ENCODE measurements at regions not wholly inside any gene's neighbourhood (a gene's known extent, or its start where the extent isn't known, plus 50 kb on each side); places are given as distances from the start of the nearest gene placed in this dataset.

GRCh38 chr7:113825832-113826231 lies 93.0 kb downstream of the PPP1R3A start:
- Mint-ChIP-seq H3K27ac (no peak overlapping the region), H3K4me3 (no peak overlapping the region), H3K4me1 (no peaks in the 10 kb centered on the region), H3K36me3 (no peaks in the 10 kb centered on the region), H3K27me3 (no peaks in the 10 kb centered on the region), H3K9me3 (peaks cover 0 to 6% (median 0%) of the 10 kb centered on the region in 7 donors)
- DNase-seq (no peak), ATAC-seq (ENCODE audit: low read depth in 2 of 2) (no peak)

GRCh38 chr7:113824117-113824823 lies 94.5 kb downstream of the PPP1R3A start:
- H3K9me3 Mint-ChIP-seq: peaks cover 0 to 6% (median 0%) of the 10 kb centered on the region in 7 donors
- no peak for DNase-seq
- H3K27me3 Mint-ChIP-seq: no peaks in the 10 kb centered on the region
- no peaks in the 10 kb centered on the region for H3K36me3 Mint-ChIP-seq
- H3K4me3 Mint-ChIP-seq: no peak overlapping the region
- ATAC-seq (ENCODE audit: low read depth in 2 of 2): no peak
- no peak overlapping the region for H3K27ac Mint-ChIP-seq
- no peaks in the 10 kb centered on the region for H3K4me1 Mint-ChIP-seq

- no peak overlapping the region for H3K4me3 Mint-ChIP-seq
- H3K4me1 Mint-ChIP-seq: no peaks in the 10 kb centered on the region
- no peak for DNase-seq
- no peak overlapping the region for H3K27ac Mint-ChIP-seq
- no peaks in the 10 kb centered on the region for H3K36me3 Mint-ChIP-seq
- H3K9me3 Mint-ChIP-seq: peaks cover 0 to 6% (median 0%) of the 10 kb centered on the region in 7 donors
- no peak for ATAC-seq (ENCODE audit: low read depth in 2 of 2)
- H3K27me3 Mint-ChIP-seq: no peaks in the 10 kb centered on the region
Observed at GRCh38 chr7:113819474-113819873, 99.3 kb downstream of the PPP1R3A start.

GRCh38 chr7:113816639-113817038 lies 102.2 kb downstream of the PPP1R3A start:
- H3K4me1 Mint-ChIP-seq: no peaks in the 10 kb centered on the region
- ATAC-seq (ENCODE audit: low read depth in 2 of 2) (no peak), DNase-seq (no peak)
- H3K9me3 Mint-ChIP-seq: peaks cover 0 to 6% (median 0%) of the 10 kb centered on the region in 7 donors
- no peak overlapping the region for H3K27ac Mint-ChIP-seq
- H3K27me3 Mint-ChIP-seq: no peaks in the 10 kb centered on the region
- no peaks in the 10 kb centered on the region for H3K36me3 Mint-ChIP-seq
- no peak overlapping the region for H3K4me3 Mint-ChIP-seq

GRCh38 chr7:113813471-113813870 lies 105.3 kb downstream of the PPP1R3A start:
- Mint-ChIP-seq H3K36me3 (no peaks in the 10 kb centered on the region), H3K27me3 (no peaks in the 10 kb centered on the region), H3K4me3 (no peak overlapping the region), H3K9me3 (peaks cover 0 to 3% (median 0%) of the 10 kb centered on the region in 7 donors), H3K27ac (no peak overlapping the region), H3K4me1 (no peaks in the 10 kb centered on the region)
- DNase-seq (no peak), ATAC-seq (ENCODE audit: low read depth in 2 of 2) (no peak)

- H3K9me3 Mint-ChIP-seq: peaks cover 0 to 2% (median 0%) of the 10 kb centered on the region in 7 donors
- no peaks in the 10 kb centered on the region for H3K36me3 Mint-ChIP-seq
- ATAC-seq (ENCODE audit: low read depth in 2 of 2) (no peak), DNase-seq (no peak)
- no peak overlapping the region for H3K4me3 Mint-ChIP-seq
- H3K27me3 Mint-ChIP-seq: no peaks in the 10 kb centered on the region
- H3K27ac Mint-ChIP-seq: no peak overlapping the region
- H3K4me1 Mint-ChIP-seq: no peaks in the 10 kb centered on the region
Observed at GRCh38 chr7:113812591-113813255, 106.1 kb downstream of the PPP1R3A start.

GRCh38 chr7:113810080-113810744 lies 108.6 kb downstream of the PPP1R3A start:
- H3K27me3 Mint-ChIP-seq: no peaks in the 10 kb centered on the region
- no peak overlapping the region for H3K27ac Mint-ChIP-seq
- H3K4me1 Mint-ChIP-seq: no peaks in the 10 kb centered on the region
- ATAC-seq (ENCODE audit: low read depth in 2 of 2) (no peak), DNase-seq (no peak)
- no peaks in the 10 kb centered on the region for H3K9me3 Mint-ChIP-seq
- no peak overlapping the region for H3K4me3 Mint-ChIP-seq
- H3K36me3 Mint-ChIP-seq: no peaks in the 10 kb centered on the region

- Mint-ChIP-seq H3K9me3 (no peaks in the 10 kb centered on the region), H3K36me3 (no peaks in the 10 kb centered on the region), H3K4me3 (no peak overlapping the region), H3K4me1 (no peaks in the 10 kb centered on the region), H3K27me3 (no peaks in the 10 kb centered on the region), H3K27ac (no peak overlapping the region)
- DNase-seq (no peak), ATAC-seq (ENCODE audit: low read depth in 2 of 2) (no peak)
Observed at GRCh38 chr7:113809581-113809980, 109.2 kb downstream of the PPP1R3A start.

- H3K4me3 Mint-ChIP-seq: no peak overlapping the region
- peaks cover 0 to 4% (median 0%) of the 10 kb centered on the region in 7 donors for H3K9me3 Mint-ChIP-seq
- no peaks in the 10 kb centered on the region for H3K4me1 Mint-ChIP-seq
- H3K27me3 Mint-ChIP-seq: no peaks in the 10 kb centered on the region
- DNase-seq (no peak), ATAC-seq (ENCODE audit: low read depth in 2 of 2) (no peak)
- H3K27ac Mint-ChIP-seq: no peak overlapping the region
- no peaks in the 10 kb centered on the region for H3K36me3 Mint-ChIP-seq
Observed at GRCh38 chr7:113806633-113807327, 112.0 kb downstream of the PPP1R3A start.

- Mint-ChIP-seq H3K4me3 (no peak overlapping the region), H3K27me3 (no peaks in the 10 kb centered on the region), H3K27ac (no peak overlapping the region), H3K4me1 (no peaks in the 10 kb centered on the region), H3K9me3 (peaks cover 0 to 4% (median 0%) of the 10 kb centered on the region in 7 donors), H3K36me3 (no peaks in the 10 kb centered on the region)
- no peak for ATAC-seq (ENCODE audit: low read depth in 2 of 2)
- no peak for DNase-seq
Observed at GRCh38 chr7:113805976-113806375, 112.8 kb downstream of the PPP1R3A start.

GRCh38 chr7:113804475-113805095 lies 114.2 kb downstream of the PPP1R3A start:
- no peaks in the 10 kb centered on the region for H3K4me1 Mint-ChIP-seq
- H3K4me3 Mint-ChIP-seq: no peak overlapping the region
- H3K27ac Mint-ChIP-seq: no peak overlapping the region
- H3K9me3 Mint-ChIP-seq: peaks cover 0 to 4% (median 0%) of the 10 kb centered on the region in 7 donors
- ATAC-seq (ENCODE audit: low read depth in 2 of 2) (no peak), DNase-seq (no peak)
- H3K36me3 Mint-ChIP-seq: no peaks in the 10 kb centered on the region
- H3K27me3 Mint-ChIP-seq: no peaks in the 10 kb centered on the region

- Mint-ChIP-seq H3K9me3 (peaks cover 0 to 5% (median 0%) of the 10 kb centered on the region in 7 donors), H3K36me3 (no peaks in the 10 kb centered on the region), H3K27ac (no peak overlapping the region), H3K4me1 (no peaks in the 10 kb centered on the region), H3K4me3 (no peak overlapping the region), H3K27me3 (no peaks in the 10 kb centered on the region)
- ATAC-seq (ENCODE audit: low read depth in 2 of 2): no peak
- no peak for DNase-seq
Observed at GRCh38 chr7:113801751-113802150, 117.1 kb downstream of the PPP1R3A start.

GRCh38 chr7:113800826-113801225 lies 118.0 kb downstream of the PPP1R3A start:
- no peaks in the 10 kb centered on the region for H3K36me3 Mint-ChIP-seq

More at GRCh38 chr7:113800826-113801225, 118.0 kb downstream of the PPP1R3A start:
- DNase-seq (no peak), ATAC-seq (ENCODE audit: low read depth in 2 of 2) (no peak)
- Mint-ChIP-seq H3K27ac (no peak overlapping the region), H3K4me3 (no peak overlapping the region), H3K4me1 (no peaks in the 10 kb centered on the region), H3K9me3 (peaks cover 0 to 5% (median 0%) of the 10 kb centered on the region in 7 donors), H3K27me3 (no peaks in the 10 kb centered on the region)

All from naive B cell (primary cell).